ENCODE measurements at regions not wholly inside any gene's neighbourhood (a gene's known extent, or its start where the extent isn't known, plus 50 kb on each side); places are given as distances from the start of the nearest gene placed in this dataset.
A peak's percentile ranks its signal among the peaks of the same experiment; 100 is the strongest.

GRCh38 chr5:8493176-8493575 lies 624.2 kb downstream of the MTRR start:
- Histone ChIP-seq H3K4me1 (replicated peaks in 1 of 4; ENCODE audit: control insufficient read depth in 3 of 4, insufficient read depth in 4 of 4, low read length in 3 of 4) (no peaks in the 10 kb centered on the region), H4K91ac (replicated peaks; ENCODE audit: insufficient read length, low read length) (no peak overlapping the region), H3K9me3 (ENCODE audit: insufficient read depth in 2 of 2, low read depth in 1 of 2, low read length in 1 of 2) (no peaks in the 10 kb centered on the region), H2BK120ac (replicated peaks; ENCODE audit: low read depth, low read length) (no peak overlapping the region), H2BK12ac (ENCODE audit: low read depth, low read length) (no peak overlapping the region), H2BK20ac (ENCODE audit: low read length) (no peak overlapping the region), H2AFZ (ENCODE audit: low read length) (peak overlapping the region; percentile 41; the same call in 1 of the 2 replicates), H3K23ac (ENCODE audit: insufficient read length) (no peak overlapping the region), H4K8ac (ENCODE audit: extremely low read depth, insufficient read depth, low read length) (no peak overlapping the region), H3K27me3 (replicated peaks in 1 of 4; ENCODE audit: control insufficient read depth in 3 of 4, extremely low read depth in 1 of 4, insufficient read depth in 3 of 4, low read length in 3 of 4) (peaks cover 0 to 1% (median 0%) of the 10 kb centered on the region in 4 experiments; a peak in 1 of 7 replicates), H3K79me2 (ENCODE audit: control insufficient read depth in 1 of 2, insufficient read depth in 2 of 2, low read length in 2 of 2) (no peaks in the 10 kb centered on the region), H4K20me1 (replicated peaks in 1 of 2; ENCODE audit: control insufficient read depth in 1 of 2, insufficient read depth in 2 of 2, low read length in 2 of 2) (no peaks in the 10 kb centered on the region), H3K23me2 (ENCODE audit: low read depth, low read length) (no peaks in the 10 kb centered on the region; the same call in 1 of the 2 replicates), H3K4ac (replicated peaks; ENCODE audit: insufficient read length, low read depth, low read length) (no peak overlapping the region), H3K79me1 (ENCODE audit: low read depth, low read length) (no peaks in the 10 kb centered on the region), H2BK5ac (ENCODE audit: low read depth, low read length) (no peak overlapping the region), H3K9ac (replicated peaks in 1 of 4; ENCODE audit: extremely low read depth in 1 of 4, low read depth in 3 of 4, low read length in 3 of 4) (no peak overlapping the region), H3K18ac (ENCODE audit: extremely low read depth, low read length) (no peak overlapping the region), H3K56ac (replicated peaks; ENCODE audit: insufficient read length, low read depth, low read length) (no peak overlapping the region), H2AK5ac (ENCODE audit: low read depth, low read length) (no peak overlapping the region), H3K4me2 (ENCODE audit: insufficient read depth in 1 of 2, low read depth in 2 of 2, low read length in 2 of 2) (no peak overlapping the region), H4K5ac (ENCODE audit: insufficient read length, low read depth, low read length) (no peak overlapping the region), H2BK15ac (ENCODE audit: low read length) (no peak overlapping the region), H3K4me3 (ENCODE audit: extremely low read depth in 1 of 4, insufficient read depth in 2 of 4, low read depth in 3 of 4, low read length in 4 of 4) (no peak overlapping the region), H3K14ac (ENCODE audit: insufficient read length) (no peak overlapping the region), H3K36me3 (ENCODE audit: control insufficient read depth in 2 of 4, insufficient read depth in 4 of 4, low read length in 3 of 4) (no peaks in the 10 kb centered on the region), H3K27ac (ENCODE audit: low read depth, low read length) (no peak overlapping the region)
- no peak for FAIRE-seq
- ChIA-PET CTCF (ENCODE audit: partially characterized antibody) (interaction anchor here (0.7 kb wide), 1 partner anchor 415 kb away, joined by 3 read pairs; no protein-coding TSS in a partner anchor), POLR2A (ENCODE audit: partially characterized antibody) (no interaction called here)
- no peak for TF ChIP-seq BRCA1 (IDR thresholded peaks at IDR 0.05; ENCODE audit: low read depth, low read length)
- TF ChIP-seq SAP30 (IDR thresholded peaks at IDR 0.05; ENCODE audit: insufficient read depth, insufficient replicate concordance, low read length): no peak
- TF ChIP-seq SIN3A (conservative IDR thresholded peaks at IDR 0.05 in 1 of 2, IDR thresholded peaks at IDR 0.05 in 1 of 2; ENCODE audit: low read depth in 1 of 2, low read length in 2 of 2): no peak
- TF ChIP-seq GABPA (IDR thresholded peaks at IDR 0.05; ENCODE audit: borderline replicate concordance, insufficient read depth, low read length): no peak
- no peak for TF ChIP-seq YY1 (IDR thresholded peaks at IDR 0.05; ENCODE audit: low read depth, low read length)
- no peak for TF ChIP-seq RBBP5 (IDR thresholded peaks at IDR 0.05; ENCODE audit: borderline replicate concordance, low read depth, low read length)
- TF ChIP-seq ASH2L (IDR thresholded peaks at IDR 0.05; ENCODE audit: low read length): no peak
- TF ChIP-seq NRF1 (IDR thresholded peaks at IDR 0.05; ENCODE audit: low read depth, low read length): no peak
- TF ChIP-seq, protein P1, sequence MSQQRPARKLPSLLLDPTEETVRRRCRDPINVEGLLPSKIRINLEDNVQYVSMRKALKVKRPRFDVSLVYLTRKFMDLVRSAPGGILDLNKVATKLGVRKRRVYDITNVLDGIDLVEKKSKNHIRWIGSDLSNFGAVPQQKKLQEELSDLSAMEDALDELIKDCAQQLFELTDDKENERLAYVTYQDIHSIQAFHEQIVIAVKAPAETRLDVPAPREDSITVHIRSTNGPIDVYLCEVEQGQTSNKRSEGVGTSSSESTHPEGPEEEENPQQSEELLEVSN (IDR thresholded peaks at IDR 0.05): no peak
- TF ChIP-seq CREB1 (IDR thresholded peaks at IDR 0.05): no peak
- TF ChIP-seq JUND (IDR thresholded peaks at IDR 0.05; ENCODE audit: low read length): no peak
- no peak for DNase-seq (ENCODE audit: low read depth in 1 of 2, low spot score in 2 of 2)

Data from H1 (cell line).